ENCODE measurements at regions not wholly inside any gene's neighbourhood (a gene's known extent, or its start where the extent isn't known, plus 50 kb on each side); places are given as distances from the start of the nearest gene placed in this dataset.

GRCh38 chr20:60869087-60869486 is 383.0 kb upstream of the CDH4 start:
- no peak for FAIRE-seq
- H3K36me3 ChIP-seq (ENCODE audit: control insufficient read depth in 2 of 3, insufficient read depth in 3 of 3, low read length in 3 of 3), result no peaks in the 10 kb centered on the region

GRCh38 chr20:60869625-60870024 is 382.4 kb upstream of the CDH4 start:
- intact Hi-C loops (cut with DNase I), result no loop called here
- no peaks in the 10 kb centered on the region for H3K36me3 ChIP-seq (ENCODE audit: control insufficient read depth in 2 of 3, insufficient read depth in 3 of 3, low read length in 3 of 3)
- no peaks in the 10 kb centered on the region for H3K9me3 ChIP-seq (ENCODE audit: control insufficient read depth in 2 of 3, insufficient read depth in 1 of 3, low read length in 3 of 3)
- H3K9ac ChIP-seq (ENCODE audit: low read length in 3 of 3), result no peak overlapping the region
- no peak overlapping the region for H3K27ac ChIP-seq (ENCODE audit: low read depth in 2 of 2, low read length in 2 of 2)
- no peak for DNase-seq
- H3K4me3 ChIP-seq (ENCODE audit: low read length in 3 of 3), result no peak overlapping the region
- FAIRE-seq, result no peak
- H3K27me3 ChIP-seq (ENCODE audit: control insufficient read depth, insufficient read depth, low read length), result peaks cover 3% of the 10 kb centered on the region
- TF ChIP-seq CTCF (IDR thresholded peaks at IDR 0.05; ENCODE audit: borderline replicate concordance, extremely low read depth, insufficient read depth), result no peak
- H3K4me1 ChIP-seq (ENCODE audit: control insufficient read depth in 2 of 3, insufficient read depth in 2 of 3, low read depth in 1 of 3, low read length in 3 of 3), result no peaks in the 10 kb centered on the region

More at GRCh38 chr20:60869087-60869486, 383.0 kb upstream of the CDH4 start:
- no peak for DNase-seq
- TF ChIP-seq CTCF (IDR thresholded peaks at IDR 0.05; ENCODE audit: borderline replicate concordance, extremely low read depth, insufficient read depth), result no peak
- Histone ChIP-seq H3K27me3 (ENCODE audit: control insufficient read depth, insufficient read depth, low read length) (peaks cover 3% of the 10 kb centered on the region), H3K4me1 (ENCODE audit: control insufficient read depth in 2 of 3, insufficient read depth in 2 of 3, low read depth in 1 of 3, low read length in 3 of 3) (no peaks in the 10 kb centered on the region), H3K9me3 (ENCODE audit: control insufficient read depth in 2 of 3, insufficient read depth in 1 of 3, low read length in 3 of 3) (no peaks in the 10 kb centered on the region), H3K9ac (ENCODE audit: low read length in 3 of 3) (no peak overlapping the region), H3K27ac (ENCODE audit: low read depth in 2 of 2, low read length in 2 of 2) (no peak overlapping the region), H3K4me3 (ENCODE audit: low read length in 3 of 3) (no peak overlapping the region)
- intact Hi-C loops (cut with DNase I), result no loop called here

GRCh38 chr20:60870040-60870439 is 382.0 kb upstream of the CDH4 start:
- DNase-seq, result no peak
- Histone ChIP-seq H3K4me3 (ENCODE audit: low read length in 3 of 3) (no peak overlapping the region), H3K4me1 (ENCODE audit: control insufficient read depth in 2 of 3, insufficient read depth in 2 of 3, low read depth in 1 of 3, low read length in 3 of 3) (no peaks in the 10 kb centered on the region), H3K9me3 (ENCODE audit: control insufficient read depth in 2 of 3, insufficient read depth in 1 of 3, low read length in 3 of 3) (no peaks in the 10 kb centered on the region), H3K9ac (ENCODE audit: low read length in 3 of 3) (no peak overlapping the region), H3K27ac (ENCODE audit: low read depth in 2 of 2, low read length in 2 of 2) (no peak overlapping the region), H3K36me3 (ENCODE audit: control insufficient read depth in 2 of 3, insufficient read depth in 3 of 3, low read length in 3 of 3) (no peaks in the 10 kb centered on the region), H3K27me3 (ENCODE audit: control insufficient read depth, insufficient read depth, low read length) (peaks cover 3% of the 10 kb centered on the region)
- intact Hi-C loops (cut with DNase I), result no loop called here
- TF ChIP-seq CTCF (IDR thresholded peaks at IDR 0.05; ENCODE audit: borderline replicate concordance, extremely low read depth, insufficient read depth), result no peak
- no peak for FAIRE-seq

GRCh38 chr20:60872224-60872623 is 379.8 kb upstream of the CDH4 start:
- H3K27ac ChIP-seq (ENCODE audit: low read depth in 2 of 2, low read length in 2 of 2), result no peak overlapping the region
- no peak overlapping the region for H3K4me3 ChIP-seq (ENCODE audit: low read length in 3 of 3)
- H3K36me3 ChIP-seq (ENCODE audit: control insufficient read depth in 2 of 3, insufficient read depth in 3 of 3, low read length in 3 of 3), result no peaks in the 10 kb centered on the region
- intact Hi-C loops (cut with DNase I), result no loop called here
- DNase-seq (no peak), FAIRE-seq (no peak)
- H3K9ac ChIP-seq (ENCODE audit: low read length in 3 of 3), result no peak overlapping the region
- no peak for TF ChIP-seq CTCF (IDR thresholded peaks at IDR 0.05; ENCODE audit: borderline replicate concordance, extremely low read depth, insufficient read depth)
- no peaks in the 10 kb centered on the region for H3K9me3 ChIP-seq (ENCODE audit: control insufficient read depth in 2 of 3, insufficient read depth in 1 of 3, low read length in 3 of 3)
- H3K4me1 ChIP-seq (ENCODE audit: control insufficient read depth in 2 of 3, insufficient read depth in 2 of 3, low read depth in 1 of 3, low read length in 3 of 3), result no peaks in the 10 kb centered on the region
- peaks cover 3% of the 10 kb centered on the region for H3K27me3 ChIP-seq (ENCODE audit: control insufficient read depth, insufficient read depth, low read length)

Data from kidney (tissue), 13 donors.